Bronchial epithelial cell (primary cell): ENCODE measurements at regions not wholly inside any gene's neighbourhood (a gene's known extent, or its start where the extent isn't known, plus 50 kb on each side); places are given as distances from the start of the nearest gene placed in this dataset.

ENCODE experiments used
- DNase-seq: peaks from one replicate; pipeline ENCODE4 v3.0.0-alpha.2; 2010; ENCODE audit warnings: low read depth
- FAIRE-seq: peaks from 2 replicates; lab custom pipeline; 2011; peaks lifted over from hg19 to GRCh38; lab: Jason Lieb, UNC
- H3K27me3 ChIP-seq: 2 replicates; pipeline ENCODE4 v1.5.1; 2011; ENCODE audit warnings: low read length; ENCODE audit not compliant: control insufficient read depth, insufficient read depth
- H3K36me3 ChIP-seq: 2 replicates; pipeline ENCODE4 v1.5.1; 2011; ENCODE audit warnings: low read length; ENCODE audit not compliant: control insufficient read depth, insufficient read depth
- H3K4me3 ChIP-seq: 2 replicates; pipeline ENCODE4 v1.5.1; 2011; ENCODE audit warnings: mild to moderate bottlenecking, low read depth, low read length, control low read depth
- CTCF ChIP-seq: IDR thresholded peaks from 2 replicates; pipeline ENCODE4 v1.5.1; 2011; ENCODE audit warnings: mild to moderate bottlenecking, moderate library complexity, low read length, control low read depth, inconsistent platforms; ENCODE audit not compliant: insufficient read depth, severe bottlenecking

- DNase-seq (no peak), FAIRE-seq (peak; percentile 83)
- no peak overlapping the region for H3K4me3 ChIP-seq
- H3K27me3 ChIP-seq, result no peaks in the 10 kb centered on the region
- TF ChIP-seq CTCF, result no peak
- no peaks in the 10 kb centered on the region for H3K36me3 ChIP-seq
Observed at GRCh38 chrX:125620715-125621587, 301.3 kb downstream of the TEX13C start.

- FAIRE-seq, result no peak
- no peak for DNase-seq
- H3K4me3 ChIP-seq, result no peak overlapping the region
- H3K27me3 ChIP-seq, result no peaks in the 10 kb centered on the region
- TF ChIP-seq CTCF, result no peak
- no peaks in the 10 kb centered on the region for H3K36me3 ChIP-seq
Observed at GRCh38 chrX:125621588-125621927, 301.9 kb downstream of the TEX13C start.

GRCh38 chrX:125622899-125623298, 303.2 kb downstream of the TEX13C start:
- no peak for TF ChIP-seq CTCF
- FAIRE-seq (no peak), DNase-seq (no peak)
- Histone ChIP-seq H3K27me3 (no peaks in the 10 kb centered on the region), H3K4me3 (no peak overlapping the region), H3K36me3 (no peaks in the 10 kb centered on the region)

GRCh38 chrX:125627676-125628075, 308.0 kb downstream of the TEX13C start:
- FAIRE-seq (peak; percentile 36), DNase-seq (no peak)
- no peak for TF ChIP-seq CTCF
- no peaks in the 10 kb centered on the region for H3K36me3 ChIP-seq
- no peaks in the 10 kb centered on the region for H3K27me3 ChIP-seq
- H3K4me3 ChIP-seq, result no peak overlapping the region

GRCh38 chrX:125628435-125628834, 308.8 kb downstream of the TEX13C start:
- Histone ChIP-seq H3K27me3 (no peaks in the 10 kb centered on the region), H3K36me3 (no peaks in the 10 kb centered on the region), H3K4me3 (no peak overlapping the region)
- DNase-seq, result no peak
- FAIRE-seq, result no peak
- no peak for TF ChIP-seq CTCF

GRCh38 chrX:125641405-125641804, 321.7 kb downstream of the TEX13C start:
- FAIRE-seq (no peak), DNase-seq (no peak)
- Histone ChIP-seq H3K4me3 (no peak overlapping the region), H3K36me3 (no peaks in the 10 kb centered on the region), H3K27me3 (no peaks in the 10 kb centered on the region)
- no peak for TF ChIP-seq CTCF
